Nephron progenitor cell (in vitro differentiated cells): ENCODE measurements at regions not wholly inside any gene's neighbourhood (a gene's known extent, or its start where the extent isn't known, plus 50 kb on each side); places are given as distances from the start of the nearest gene placed in this dataset.

Experiments used
- DNase-seq: peaks from one replicate; pipeline ENCODE4 v3.0.0; 2021
- H3K27ac Mint-ChIP-seq: 2 replicates; pipeline ENCODE4 v1.8.0; 2021; ENCODE audit warnings: mild to moderate bottlenecking, moderate library complexity, mixed read lengths
- H3K27me3 Mint-ChIP-seq: 2 replicates; pipeline ENCODE4 v1.8.0; 2021; ENCODE audit warnings: mild to moderate bottlenecking, low read depth, mixed read lengths; ENCODE audit not compliant: poor library complexity
- H3K36me3 Mint-ChIP-seq: 2 replicates; pipeline ENCODE4 v1.8.0; 2021; ENCODE audit warnings: low read depth, mixed read lengths
- H3K4me1 Mint-ChIP-seq: 2 replicates; pipeline ENCODE4 v1.8.0; 2021; ENCODE audit warnings: mixed read lengths
- H3K4me3 Mint-ChIP-seq: 2 replicates; pipeline ENCODE4 v1.8.0; 2021; ENCODE audit warnings: mild to moderate bottlenecking, moderate library complexity, mixed read lengths
- H3K9me3 Mint-ChIP-seq: 2 replicates; pipeline ENCODE4 v1.8.0; 2021; ENCODE audit warnings: mild to moderate bottlenecking, moderate library complexity, mixed read lengths
- TF ChIP-seq, protein P1 (sequence below): fragments of 200-600 bp; sonication (generic); IDR thresholded peaks from 2 replicates; pipeline ENCODE4 v1.5.0; 2021; ENCODE audit warnings: antibody characterized with exemption

DNA sequence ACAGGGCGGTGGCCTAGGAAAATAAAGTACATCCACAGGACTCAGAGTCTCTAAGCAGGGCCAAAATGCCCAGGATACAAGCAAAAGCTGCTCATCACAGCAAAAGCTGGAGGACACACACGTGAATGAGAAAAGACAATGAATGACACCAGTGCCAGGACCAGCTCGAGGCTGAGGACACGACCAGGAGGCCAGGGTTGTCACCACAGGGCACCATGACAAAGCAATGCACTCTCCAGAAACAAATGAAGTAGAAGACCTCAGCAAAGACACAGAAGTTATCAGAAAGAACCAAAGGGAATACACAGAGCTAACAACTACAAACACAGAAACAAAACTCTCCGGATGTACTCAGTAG is 92.1 kb downstream of the FOXL3 start:
- H3K4me1 Mint-ChIP-seq = peaks cover 16% of the 10 kb centered on the region
- no peak for DNase-seq
- H3K4me3 Mint-ChIP-seq = no peak overlapping the region
- no peak overlapping the region for H3K27ac Mint-ChIP-seq
- H3K36me3 Mint-ChIP-seq = peaks cover 8% of the 10 kb centered on the region
- TF ChIP-seq, protein P1, sequence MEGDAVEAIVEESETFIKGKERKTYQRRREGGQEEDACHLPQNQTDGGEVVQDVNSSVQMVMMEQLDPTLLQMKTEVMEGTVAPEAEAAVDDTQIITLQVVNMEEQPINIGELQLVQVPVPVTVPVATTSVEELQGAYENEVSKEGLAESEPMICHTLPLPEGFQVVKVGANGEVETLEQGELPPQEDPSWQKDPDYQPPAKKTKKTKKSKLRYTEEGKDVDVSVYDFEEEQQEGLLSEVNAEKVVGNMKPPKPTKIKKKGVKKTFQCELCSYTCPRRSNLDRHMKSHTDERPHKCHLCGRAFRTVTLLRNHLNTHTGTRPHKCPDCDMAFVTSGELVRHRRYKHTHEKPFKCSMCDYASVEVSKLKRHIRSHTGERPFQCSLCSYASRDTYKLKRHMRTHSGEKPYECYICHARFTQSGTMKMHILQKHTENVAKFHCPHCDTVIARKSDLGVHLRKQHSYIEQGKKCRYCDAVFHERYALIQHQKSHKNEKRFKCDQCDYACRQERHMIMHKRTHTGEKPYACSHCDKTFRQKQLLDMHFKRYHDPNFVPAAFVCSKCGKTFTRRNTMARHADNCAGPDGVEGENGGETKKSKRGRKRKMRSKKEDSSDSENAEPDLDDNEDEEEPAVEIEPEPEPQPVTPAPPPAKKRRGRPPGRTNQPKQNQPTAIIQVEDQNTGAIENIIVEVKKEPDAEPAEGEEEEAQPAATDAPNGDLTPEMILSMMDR = no peak
- peaks cover 63% of the 10 kb centered on the region for H3K27me3 Mint-ChIP-seq
- H3K9me3 Mint-ChIP-seq = peaks cover 41% of the 10 kb centered on the region

DNA sequence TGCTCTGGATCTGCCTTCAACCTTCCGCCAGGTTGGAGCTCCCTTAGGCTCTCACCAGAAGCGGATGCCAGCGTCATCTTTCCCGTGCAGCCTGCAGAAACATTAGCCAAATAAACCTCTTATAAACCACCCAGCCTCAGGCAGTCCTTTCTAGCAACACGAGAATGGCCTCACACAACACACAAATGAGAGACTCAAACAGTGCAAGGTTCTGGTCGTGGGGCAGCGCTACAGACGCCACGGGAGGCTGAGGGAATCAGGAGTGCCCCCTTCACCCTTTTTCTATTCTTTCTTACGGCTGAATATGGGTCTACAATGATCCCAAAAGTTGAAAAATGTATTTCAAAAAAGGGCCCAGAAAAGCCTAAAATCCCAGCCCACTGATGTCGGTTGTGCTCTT is 96.4 kb downstream of the FOXL3 start:
- no peak for DNase-seq

DNA sequence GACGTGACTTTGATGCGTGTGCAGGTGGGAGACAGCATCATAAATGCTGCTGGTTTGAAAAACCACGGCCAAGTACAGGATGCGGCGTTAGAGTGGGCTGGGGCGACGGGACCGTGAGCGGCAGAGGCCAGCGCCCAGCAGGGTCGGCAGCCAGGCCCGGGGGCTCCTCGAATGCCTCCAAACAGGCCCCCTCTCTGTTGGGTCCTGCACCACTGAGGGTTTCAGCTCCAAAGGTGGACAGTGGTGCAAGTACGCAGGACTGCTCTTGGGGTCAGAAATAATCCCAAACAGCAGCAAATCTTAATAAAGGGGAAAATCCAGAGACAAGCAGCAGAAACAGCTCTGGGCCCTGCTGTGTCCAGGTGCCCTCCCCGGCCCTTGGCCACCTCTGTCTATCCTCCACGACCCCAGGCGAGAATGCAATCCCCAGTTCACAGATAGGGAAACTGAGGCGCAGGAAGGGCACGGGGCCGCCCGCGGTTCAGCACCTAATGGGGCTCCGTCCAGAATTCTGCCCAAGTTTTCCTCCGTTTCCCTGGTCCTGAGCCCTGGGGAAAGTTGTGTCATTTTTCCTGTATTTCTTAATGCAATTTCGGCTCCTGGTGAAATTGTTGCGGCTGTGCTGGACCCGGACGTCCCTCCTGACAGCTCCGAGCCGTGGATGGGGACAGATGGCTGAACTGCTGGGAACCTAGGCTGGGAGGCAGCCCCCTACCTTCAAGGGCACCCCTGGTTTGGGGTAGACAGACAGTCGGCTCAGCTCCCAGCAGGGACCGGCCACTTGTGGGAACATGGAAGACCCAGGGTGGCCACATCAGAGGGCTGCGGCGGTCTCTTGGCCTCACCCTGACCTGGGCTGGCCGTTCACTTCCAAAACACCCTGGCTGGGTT is 97.4 kb downstream of the FOXL3 start:
- Mint-ChIP-seq H3K27me3 (peaks cover 38% of the 10 kb centered on the region), H3K4me1 (peaks cover 10% of the 10 kb centered on the region), H3K36me3 (peaks cover 8% of the 10 kb centered on the region), H3K9me3 (peaks cover 65% of the 10 kb centered on the region), H3K4me3 (no peak overlapping the region), H3K27ac (no peak overlapping the region)
- TF ChIP-seq, protein P1 = no peak
- no peak for DNase-seq

More for the DNA sequence above, 96.4 kb downstream of the FOXL3 start:
- peaks cover 8% of the 10 kb centered on the region for H3K36me3 Mint-ChIP-seq
- no peak overlapping the region for H3K27ac Mint-ChIP-seq
- TF ChIP-seq, protein P1 = no peak
- peaks cover 45% of the 10 kb centered on the region for H3K27me3 Mint-ChIP-seq
- no peak overlapping the region for H3K4me3 Mint-ChIP-seq
- peaks cover 59% of the 10 kb centered on the region for H3K9me3 Mint-ChIP-seq
- peaks cover 10% of the 10 kb centered on the region for H3K4me1 Mint-ChIP-seq

DNA sequence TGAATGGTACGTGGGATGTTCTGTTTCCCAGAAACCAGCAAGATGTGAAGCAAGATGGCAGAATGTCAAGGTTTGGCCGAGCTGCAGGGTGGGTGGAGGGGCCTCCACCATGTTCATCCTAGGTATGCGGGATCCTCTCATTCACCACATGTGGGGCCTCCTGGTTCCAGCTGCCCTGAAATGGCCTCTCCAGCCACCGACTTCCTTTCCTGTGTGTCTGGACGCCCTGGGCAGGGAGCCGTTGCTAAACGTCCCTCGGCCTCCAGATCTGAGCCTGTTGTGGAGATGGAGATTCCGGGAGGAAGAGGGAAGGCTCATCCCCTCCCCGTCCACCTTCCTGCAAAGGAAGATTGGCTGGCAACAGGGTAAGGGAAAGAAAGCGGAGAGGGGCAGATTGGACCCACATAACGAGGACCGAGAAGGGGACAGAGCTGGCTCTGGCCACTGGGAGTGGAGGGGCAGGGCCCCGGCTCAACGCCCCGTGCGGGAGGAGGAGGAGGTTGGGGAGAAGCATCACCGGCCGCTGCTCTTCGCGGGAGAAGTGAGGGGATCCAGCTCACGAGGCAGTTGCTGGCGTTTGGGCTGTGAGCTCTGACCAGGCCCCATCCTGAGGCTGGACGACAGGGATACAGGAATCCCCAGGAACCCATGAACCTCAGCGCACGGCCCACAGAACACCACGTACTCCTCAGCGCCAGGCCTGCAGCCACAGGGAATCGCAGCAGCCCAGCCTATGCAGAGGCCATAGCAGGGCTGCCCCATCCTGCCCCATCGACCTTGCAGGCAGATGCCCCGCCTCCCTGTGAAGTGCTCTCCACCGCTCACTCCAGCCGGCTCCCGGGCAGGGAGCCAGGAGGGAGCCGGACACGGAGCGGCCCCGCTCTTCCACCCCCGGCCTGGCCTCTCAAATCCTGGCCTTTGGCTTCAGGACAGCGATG is 98.3 kb downstream of the FOXL3 start:
- TF ChIP-seq, protein P1 = no peak
- DNase-seq = no peak
- H3K4me1 Mint-ChIP-seq = peaks cover 10% of the 10 kb centered on the region
- peaks cover 8% of the 10 kb centered on the region for H3K36me3 Mint-ChIP-seq
- peaks cover 62% of the 10 kb centered on the region for H3K9me3 Mint-ChIP-seq
- no peak overlapping the region for H3K27ac Mint-ChIP-seq
- peaks cover 30% of the 10 kb centered on the region for H3K27me3 Mint-ChIP-seq
- H3K4me3 Mint-ChIP-seq = no peak overlapping the region

DNA sequence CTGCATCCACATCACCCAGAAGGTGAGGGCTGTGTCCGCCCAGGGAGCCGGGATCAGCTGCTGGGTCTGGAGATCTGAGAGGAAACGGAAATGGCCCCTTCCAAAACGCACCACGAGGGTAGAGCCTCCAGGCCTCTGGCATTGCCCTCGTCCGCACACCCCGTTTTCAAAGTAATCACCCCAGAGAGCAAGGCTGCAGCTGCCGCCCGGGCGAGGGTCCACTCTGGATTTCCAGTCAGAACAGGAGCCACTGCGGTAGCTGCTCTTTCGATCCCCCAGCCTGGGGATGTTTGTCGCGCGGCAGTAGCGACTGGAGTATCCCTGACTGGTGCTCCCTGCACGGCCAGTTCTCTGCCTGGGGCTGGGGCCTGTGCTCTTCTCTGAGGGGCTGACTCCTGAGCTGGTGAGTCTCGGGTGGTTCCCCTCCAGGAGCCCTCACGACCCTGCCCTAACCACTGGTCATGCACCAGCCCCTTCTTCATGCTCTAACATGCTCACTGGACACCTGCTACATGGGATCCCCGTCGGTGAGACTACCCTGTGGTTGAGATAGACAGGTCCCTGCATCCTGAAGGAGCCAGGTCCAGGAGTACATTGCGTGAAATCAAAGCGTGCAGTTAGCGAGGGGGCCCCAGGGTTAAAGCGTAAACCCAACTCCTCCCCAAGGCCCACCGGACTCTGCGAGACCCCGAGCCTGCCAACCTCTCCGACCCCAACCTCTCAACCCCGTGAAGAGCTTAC is 99.2 kb downstream of the FOXL3 start:
- H3K9me3 Mint-ChIP-seq = peaks cover 54% of the 10 kb centered on the region

More for the DNA sequence above, 99.2 kb downstream of the FOXL3 start:
- no peak for DNase-seq
- TF ChIP-seq, protein P1 = no peak
- Mint-ChIP-seq H3K36me3 (peaks cover 3% of the 10 kb centered on the region), H3K4me3 (no peak overlapping the region), H3K4me1 (peaks cover 10% of the 10 kb centered on the region), H3K27ac (no peak overlapping the region), H3K27me3 (peaks cover 22% of the 10 kb centered on the region)
